Fibroblast of pulmonary artery (primary cell): ENCODE measurements at regions not wholly inside any gene's neighbourhood (a gene's known extent, or its start where the extent isn't known, plus 50 kb on each side); places are given as distances from the start of the nearest gene placed in this dataset.

Experiments
- DNase-seq: peaks from one replicate; pipeline ENCODE4 v3.0.0-alpha.2; 2010; ENCODE audit warnings: low read depth
- H3K4me3 ChIP-seq: replicated peaks from 2 replicates; pipeline ENCODE4 v1.5.1; 2011; ENCODE audit warnings: low read depth, mild to moderate bottlenecking, control low read depth, low read length, moderate library complexity
- CTCF ChIP-seq: IDR thresholded peaks from 2 replicates; pipeline ENCODE4 v1.5.1; 2011; ENCODE audit warnings: mild to moderate bottlenecking, control low read depth, low read length, inconsistent platforms; ENCODE audit errors: missing control alignments

GRCh38 chr16:54426553-54426849 is 139.9 kb upstream of the IRX3 start:
- DNase-seq: no peak
- no peak for TF ChIP-seq CTCF
- H3K4me3 ChIP-seq: no peak overlapping the region

DNA sequence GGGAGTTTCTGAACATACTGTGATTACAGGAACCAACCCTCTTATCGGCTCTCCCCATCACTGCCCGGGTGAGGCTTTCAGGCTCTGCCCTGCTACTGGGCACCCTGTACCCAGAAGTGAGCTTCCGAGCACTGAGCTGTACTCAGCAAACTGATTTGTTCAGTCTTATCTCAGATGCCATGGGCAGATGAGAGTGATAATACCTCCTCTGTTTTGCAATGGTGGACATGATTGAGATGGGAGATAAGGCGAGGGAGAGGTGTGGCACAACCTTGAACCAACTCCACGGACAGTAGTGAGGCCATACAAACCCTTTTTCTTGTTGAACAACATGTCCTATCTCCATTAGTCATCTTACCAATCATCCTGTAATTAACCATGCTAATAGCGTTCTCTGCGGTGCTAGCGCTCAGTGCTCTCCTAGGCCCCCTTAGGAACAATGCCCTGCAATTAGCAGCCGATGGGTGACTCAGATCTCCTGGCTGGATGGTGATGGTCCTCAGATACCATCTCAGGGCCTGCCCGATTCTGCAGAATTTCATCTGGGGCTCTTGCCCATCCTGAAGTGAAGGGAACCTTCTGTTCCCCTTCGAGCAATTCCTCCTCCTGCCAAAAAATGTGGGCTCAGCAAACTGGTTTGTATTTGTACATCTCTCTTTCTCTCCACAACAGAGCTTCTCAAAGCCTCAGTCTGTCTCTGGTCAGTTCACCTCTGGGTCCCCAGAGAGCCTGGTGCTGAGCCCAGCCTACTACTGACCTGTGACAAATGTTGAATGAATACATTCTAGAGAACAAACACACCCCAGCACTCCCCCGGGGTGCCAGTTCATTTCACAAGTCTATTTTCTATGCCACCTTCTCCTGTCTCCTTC is 139.3 kb upstream of the IRX3 start:
- TF ChIP-seq CTCF: no peak
- no peak for DNase-seq
- H3K4me3 ChIP-seq: no peak overlapping the region

GRCh38 chr16:54425068-54425467 is 138.5 kb upstream of the IRX3 start:
- no peak for TF ChIP-seq CTCF

DNA sequence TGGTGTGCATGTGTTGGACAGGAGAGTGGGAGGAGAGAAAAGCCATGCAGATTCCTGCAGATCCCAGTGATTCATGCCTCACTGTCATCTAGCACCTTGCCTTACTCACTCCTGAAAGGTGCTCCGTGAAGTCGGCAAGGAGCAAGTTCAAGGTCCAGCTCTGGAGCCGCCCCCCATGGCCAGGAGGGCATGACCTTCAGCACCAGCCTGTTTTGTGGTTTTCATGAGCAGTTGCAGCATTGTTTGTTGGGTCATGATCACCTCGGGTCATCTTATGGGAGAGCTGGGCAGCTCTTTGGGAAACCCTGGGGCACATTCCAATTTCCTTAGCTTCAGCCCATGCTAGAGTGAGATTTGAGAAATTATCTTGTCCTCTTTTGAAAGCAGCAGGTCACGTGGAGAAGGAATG is 137.5 kb upstream of the IRX3 start:
- H3K4me3 ChIP-seq: no peak overlapping the region
- TF ChIP-seq CTCF: no peak

More at GRCh38 chr16:54425068-54425467, 138.5 kb upstream of the IRX3 start:
- H3K4me3 ChIP-seq: no peak overlapping the region
- DNase-seq: no peak

DNA sequence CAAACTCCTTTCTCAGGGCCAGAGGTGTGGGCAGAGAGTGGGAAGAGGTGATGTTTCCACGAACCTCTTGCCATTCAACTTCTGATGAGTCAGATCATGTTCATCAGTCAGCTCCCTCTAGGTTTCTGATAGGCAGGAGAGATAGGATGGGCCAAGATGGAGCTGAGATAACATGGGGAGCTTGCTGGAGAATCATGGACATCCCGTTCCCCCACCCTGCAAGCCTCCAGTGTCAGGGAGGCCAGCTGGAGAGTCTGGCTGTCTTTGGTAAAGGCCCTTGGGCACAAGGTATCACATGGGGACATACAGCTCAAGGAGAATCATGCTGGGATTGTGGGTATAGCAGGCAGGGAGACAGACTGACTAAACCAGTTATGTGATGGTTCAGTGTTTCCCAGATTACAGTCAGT is 136.0 kb upstream of the IRX3 start:
- no peak for TF ChIP-seq CTCF
- no peak overlapping the region for H3K4me3 ChIP-seq
- DNase-seq: no peak

More for the DNA sequence above, 137.5 kb upstream of the IRX3 start:
- DNase-seq: no peak

DNA sequence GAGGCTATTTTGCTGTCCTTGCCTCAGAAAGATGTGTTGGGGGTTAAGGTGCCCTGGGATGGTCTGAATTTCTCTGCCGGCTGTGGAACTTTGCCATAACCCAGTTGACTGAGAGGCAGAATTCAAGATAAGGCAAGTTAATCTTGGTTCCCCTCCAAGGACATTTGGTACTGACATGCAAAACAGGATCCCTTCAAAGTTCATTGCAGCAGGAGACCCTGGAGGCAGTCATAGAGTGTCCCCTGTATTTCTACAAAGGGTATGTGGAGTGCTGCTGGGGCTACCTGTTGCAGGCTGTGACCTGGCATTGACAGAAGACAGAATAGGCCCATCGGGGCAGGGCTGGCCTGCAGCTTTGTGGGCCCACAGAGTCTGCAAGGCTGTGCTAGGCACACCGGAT is 135.6 kb upstream of the IRX3 start:
- no peak for TF ChIP-seq CTCF
- DNase-seq: no peak
- H3K4me3 ChIP-seq: no peak overlapping the region

GRCh38 chr16:54421220-54421619 is 134.6 kb upstream of the IRX3 start:
- no peak for TF ChIP-seq CTCF
- no peak for DNase-seq
- no peak overlapping the region for H3K4me3 ChIP-seq
